HG02678 (cell line): ENCODE measurements at regions not wholly inside any gene's neighbourhood (a gene's known extent, or its start where the extent isn't known, plus 50 kb on each side); places are given as distances from the start of the nearest gene placed in this dataset.

Source experiments
- ATAC-seq: cut with Tn5 transposase; IDR thresholded peaks from one replicate; pipeline ENCODE4 v1.9.1; 2021; ENCODE audit warnings: mild to moderate bottlenecking, moderate library complexity; ENCODE audit not compliant: unreplicated experiment

DNA sequence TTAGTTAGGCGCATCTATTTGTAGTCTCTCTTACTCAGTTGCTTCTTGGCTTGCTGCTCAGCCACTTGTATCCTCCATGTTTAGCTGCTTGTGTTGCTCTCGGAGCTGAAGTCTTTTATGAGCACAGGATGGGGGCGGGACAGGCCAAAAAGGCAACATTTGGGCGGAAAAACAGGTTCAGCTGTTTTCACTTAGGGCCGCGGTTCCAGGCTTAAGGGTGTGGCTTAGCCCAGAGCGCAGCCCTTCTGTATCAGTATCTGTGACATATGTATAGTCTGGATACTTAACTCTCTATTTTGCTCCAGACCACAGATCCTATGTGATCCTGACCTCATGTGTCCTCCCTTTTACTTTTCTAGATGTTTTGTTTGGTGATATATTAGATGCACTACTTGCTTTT, 763.5 kb downstream of the SUCLG1 start:
- ATAC-seq, result no peak

GRCh38 chr2:83695037-83695436, 764.0 kb downstream of the SUCLG1 start:
- no peak for ATAC-seq

GRCh38 chr2:83689402-83689801, 769.7 kb downstream of the SUCLG1 start:
- no peak for ATAC-seq

- ATAC-seq, result no peak
Observed at GRCh38 chr2:83686863-83687262, 772.2 kb downstream of the SUCLG1 start.

DNA sequence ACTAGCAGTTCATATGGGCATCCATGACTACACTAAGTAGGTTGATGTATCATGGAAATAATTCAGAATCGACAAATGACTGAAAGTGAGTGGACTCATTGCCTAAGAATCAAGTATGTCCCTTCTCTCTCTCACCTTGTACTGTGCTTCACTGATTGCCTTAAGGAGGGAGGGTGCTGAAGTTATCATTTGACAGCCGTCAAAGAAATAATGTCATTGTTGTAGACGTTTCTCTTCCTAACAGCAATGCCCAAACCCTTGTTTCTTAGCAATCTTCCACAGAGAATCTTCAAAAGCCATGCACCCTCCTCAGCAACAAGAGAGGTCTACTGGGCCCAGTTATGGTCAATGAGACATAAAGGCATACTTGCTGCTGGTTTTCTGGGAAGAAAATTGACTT, 785.0 kb downstream of the SUCLG1 start:
- no peak for ATAC-seq

DNA sequence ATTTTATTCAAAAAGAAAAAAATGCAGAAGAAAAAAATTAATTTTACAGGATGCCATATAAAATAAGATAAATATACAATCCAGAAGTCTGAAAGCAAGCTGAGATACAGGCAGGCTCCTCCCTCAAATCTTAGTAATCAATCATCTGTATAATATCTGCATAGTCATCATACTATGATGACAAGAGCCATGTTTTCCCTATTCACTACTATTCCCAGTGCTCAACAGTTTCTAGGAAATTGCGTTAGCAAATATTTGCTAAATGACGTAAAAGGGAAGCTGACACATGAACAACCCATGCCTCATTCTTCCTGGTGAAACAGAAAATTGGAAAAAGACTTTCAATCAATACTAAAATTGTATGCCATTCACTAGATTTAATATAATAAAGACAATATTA, 793.2 kb downstream of the SUCLG1 start:
- ATAC-seq, result no peak

GRCh38 chr2:83665154-83665553, 793.9 kb downstream of the SUCLG1 start:
- no peak for ATAC-seq

DNA sequence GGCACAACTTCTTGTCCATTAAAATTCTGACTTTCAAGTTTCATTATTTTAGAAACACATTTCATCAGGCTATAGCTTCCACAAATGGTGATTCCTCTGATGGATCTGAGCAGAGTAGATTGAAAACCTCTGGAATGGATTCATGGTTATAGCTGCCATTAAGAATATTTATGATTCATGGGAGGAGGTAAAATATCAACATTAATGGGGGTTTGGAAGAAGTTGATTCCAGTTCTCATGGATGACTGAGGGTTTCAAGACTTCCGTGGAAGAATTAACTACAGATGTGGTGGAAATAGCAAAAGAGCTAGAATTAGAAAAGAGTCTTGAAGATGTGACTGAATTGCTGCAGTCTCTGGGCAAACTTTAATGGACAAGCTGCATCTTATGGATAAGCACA, 797.4 kb downstream of the SUCLG1 start:
- ATAC-seq, result no peak

DNA sequence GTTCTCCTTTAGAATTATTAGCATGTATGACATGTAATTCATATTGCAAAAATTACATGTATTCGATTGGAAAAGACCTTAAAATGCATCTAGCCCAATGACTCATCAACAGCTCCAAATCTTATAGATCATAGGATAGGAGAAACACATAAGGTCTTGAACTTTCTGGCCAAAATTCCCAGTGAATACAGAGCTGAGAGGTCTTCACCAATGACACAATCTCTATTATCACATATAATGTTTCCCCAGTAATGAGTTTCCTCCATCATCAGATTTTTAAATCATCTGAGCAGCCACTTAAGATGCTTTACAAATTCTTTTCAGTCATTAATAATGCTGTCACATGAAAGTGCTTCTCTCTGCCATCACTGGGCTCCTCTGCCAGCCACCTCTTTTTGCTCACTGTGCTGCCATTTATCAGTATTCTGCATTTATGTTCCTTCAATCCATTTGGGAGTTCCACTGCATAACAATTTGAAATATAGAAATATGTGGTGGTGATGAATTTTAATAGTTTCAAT, 804.9 kb downstream of the SUCLG1 start:
- ATAC-seq, result no peak

- no peak for ATAC-seq
Observed at GRCh38 chr2:83650898-83651297, 808.2 kb downstream of the SUCLG1 start.

DNA sequence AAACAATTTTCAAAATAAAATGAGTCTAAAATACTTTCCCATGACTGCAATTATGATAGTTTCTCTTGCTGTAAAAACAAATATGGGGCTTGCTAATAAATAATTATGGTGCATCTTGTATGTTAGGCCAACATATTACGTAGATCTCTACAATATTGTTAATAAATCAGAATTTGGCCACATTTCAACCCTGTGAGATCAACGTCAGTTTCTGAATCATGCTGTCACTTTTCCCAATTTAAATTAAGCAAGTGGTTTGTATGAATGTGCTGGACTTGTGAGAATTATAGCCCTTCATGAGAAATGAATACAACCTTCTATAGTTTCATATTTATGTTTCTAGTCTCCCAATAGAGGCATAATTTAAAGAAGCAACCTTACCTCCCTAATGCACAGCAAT, 808.9 kb downstream of the SUCLG1 start:
- no peak for ATAC-seq

GRCh38 chr2:83640506-83640905, 818.6 kb downstream of the SUCLG1 start:
- ATAC-seq, result no peak

GRCh38 chr2:83633423-83633822, 825.7 kb downstream of the SUCLG1 start:
- no peak for ATAC-seq

GRCh38 chr2:83630351-83630750, 828.7 kb downstream of the SUCLG1 start:
- no peak for ATAC-seq

GRCh38 chr2:83615511-83615910, 843.6 kb downstream of the SUCLG1 start:
- ATAC-seq, result no peak

DNA sequence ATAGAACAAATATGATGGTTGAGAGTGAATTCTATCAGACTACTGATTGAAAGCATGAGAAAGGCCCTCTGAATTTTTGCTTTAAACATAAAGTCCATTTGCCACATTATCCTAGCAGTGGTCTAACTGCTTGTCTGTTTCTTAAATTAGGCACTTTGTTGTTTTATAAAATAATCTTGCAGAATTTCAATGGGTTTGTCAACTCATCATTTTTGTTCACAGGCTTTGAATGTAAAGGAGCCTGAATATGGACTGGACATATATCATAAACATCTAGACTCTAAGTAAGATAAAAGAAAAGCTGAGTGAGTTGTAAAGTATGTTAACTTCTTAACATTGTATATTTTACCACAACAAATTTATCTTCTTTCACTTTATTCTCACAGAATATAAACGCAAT, 845.9 kb downstream of the SUCLG1 start:
- no peak for ATAC-seq

DNA sequence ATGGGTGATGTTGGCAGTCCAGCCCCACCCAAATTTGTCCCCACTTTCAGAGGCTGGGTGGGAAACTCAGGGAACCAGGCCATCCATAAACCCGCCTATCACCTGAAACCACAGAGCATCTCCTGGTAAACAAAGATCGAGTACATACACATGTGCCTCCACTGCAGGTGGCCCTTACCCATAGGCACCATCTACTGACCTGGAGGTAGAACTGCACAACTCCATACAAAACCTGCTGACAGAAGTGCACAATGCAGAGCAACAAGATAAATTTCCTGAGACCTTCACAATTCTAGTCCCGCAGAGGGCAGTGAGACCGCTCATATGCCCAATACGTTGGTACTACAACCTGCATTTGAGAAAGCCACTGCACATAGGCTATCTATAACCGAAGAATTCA, 856.3 kb downstream of the SUCLG1 start:
- ATAC-seq, result no peak

GRCh38 chr2:83596592-83597282, 862.3 kb downstream of the SUCLG1 start:
- ATAC-seq, result no peak

GRCh38 chr2:83595926-83596325, 863.2 kb downstream of the SUCLG1 start:
- ATAC-seq, result no peak

DNA sequence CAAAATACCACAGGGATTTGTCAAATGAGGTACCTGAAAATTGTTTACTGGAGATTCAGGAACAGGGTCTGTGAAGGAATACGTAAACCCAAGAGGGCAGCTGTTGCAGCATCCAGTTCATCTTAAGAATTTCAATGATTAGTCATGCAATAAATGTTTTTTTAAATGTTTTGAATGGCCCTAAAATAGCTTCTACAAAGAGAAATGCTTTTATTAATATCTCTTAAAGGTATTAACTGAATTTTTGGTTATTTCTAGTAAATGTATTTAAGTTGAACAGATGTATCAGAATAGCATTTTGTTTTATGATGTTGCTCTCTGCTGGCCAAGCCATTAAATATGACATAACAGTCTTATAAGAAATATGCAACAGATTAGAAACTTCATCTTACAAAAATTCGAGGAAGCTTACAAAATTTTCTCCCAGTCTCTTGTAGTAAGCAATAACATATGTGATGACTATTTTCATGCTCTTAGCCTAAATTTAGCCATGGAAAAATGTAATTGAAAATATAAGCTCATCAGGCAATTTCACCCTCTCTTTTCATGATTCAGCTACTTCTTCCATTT, 863.9 kb downstream of the SUCLG1 start:
- no peak for ATAC-seq

DNA sequence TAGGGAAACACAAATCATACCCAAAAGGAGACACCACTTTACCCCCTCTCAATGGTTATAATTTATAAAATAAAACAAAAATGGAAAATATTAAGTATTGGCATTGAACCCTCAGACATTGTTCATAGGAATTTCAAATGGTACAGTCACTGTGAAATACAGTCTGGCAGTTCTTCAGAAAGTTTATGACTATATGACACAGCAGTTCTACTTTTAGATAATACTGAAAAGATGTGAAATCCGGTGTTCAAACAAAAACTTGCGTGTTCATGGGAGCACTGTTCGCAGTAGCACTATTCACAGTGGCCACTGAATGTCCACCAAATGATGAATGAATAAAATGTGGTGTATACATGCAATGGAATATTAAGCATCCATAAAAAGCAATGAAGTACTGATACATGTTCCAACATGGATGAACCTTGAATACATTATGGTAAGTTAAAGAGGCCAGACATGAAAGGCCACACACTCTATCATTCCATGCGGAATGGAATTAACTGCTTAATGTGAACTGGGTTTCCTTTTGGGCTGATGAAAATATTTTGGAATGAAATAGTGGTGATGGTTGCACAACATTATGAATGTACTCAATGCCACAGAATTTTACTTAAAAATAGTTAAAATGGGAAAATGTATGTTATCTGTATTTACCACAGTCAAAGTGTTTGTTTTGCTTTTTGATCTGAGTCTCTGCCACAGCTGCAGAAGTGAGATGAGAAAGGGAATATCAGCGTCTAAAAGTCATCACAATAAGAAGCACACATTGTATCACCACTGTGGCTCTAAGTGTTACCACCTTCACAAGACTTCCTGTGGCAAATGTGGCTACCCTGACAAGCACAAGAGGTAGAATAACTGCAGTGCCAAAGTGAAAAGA, 864.6 kb downstream of the SUCLG1 start:
- no peak for ATAC-seq

DNA sequence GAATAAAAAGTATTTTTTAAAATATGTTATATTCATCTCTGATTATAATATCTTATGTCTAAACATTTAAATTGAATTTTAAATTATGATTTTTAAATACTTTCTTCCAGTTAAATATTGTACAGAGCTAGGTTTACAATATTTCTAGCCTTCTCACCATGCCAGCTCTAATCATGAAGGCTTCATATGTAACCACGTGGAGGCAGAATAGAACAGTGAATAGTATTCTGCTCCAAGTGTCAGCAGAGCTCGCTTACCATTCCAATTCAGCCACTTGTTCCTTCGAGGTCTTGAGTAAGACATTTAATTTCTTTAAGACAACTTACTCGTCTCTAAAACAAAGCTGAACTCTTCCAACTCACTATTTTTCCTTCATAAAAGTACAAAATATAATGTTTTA, 871.8 kb downstream of the SUCLG1 start:
- ATAC-seq, result no peak
